ENCODE measurements at regions not wholly inside any gene's neighbourhood (a gene's known extent, or its start where the extent isn't known, plus 50 kb on each side); places are given as distances from the start of the nearest gene placed in this dataset.

DNA sequence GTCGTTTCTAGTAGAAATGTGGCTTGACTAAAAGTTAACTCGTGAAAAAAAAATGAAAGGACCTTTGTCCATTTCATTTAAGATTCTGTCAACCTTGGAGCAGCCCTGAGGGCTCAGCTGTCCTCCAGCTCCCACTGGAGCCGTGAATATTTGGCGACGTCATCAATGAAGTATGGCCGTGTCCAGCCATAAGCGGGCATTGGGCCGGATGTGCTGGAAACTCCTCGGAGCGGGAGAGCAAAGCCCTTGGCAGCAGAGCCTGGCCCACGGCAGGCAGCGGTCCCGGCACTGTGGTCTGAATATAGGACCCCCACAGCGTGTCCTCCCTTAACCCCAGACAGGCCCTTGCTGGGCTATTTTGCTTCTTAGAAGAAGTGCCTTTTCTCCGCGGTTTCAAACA lies 50.0 kb downstream of the JAKMIP3 start:
- H3K4me3 ChIP-seq (ENCODE audit: low read depth, low read length), result no peak overlapping the region
- TF ChIP-seq, protein P1, sequence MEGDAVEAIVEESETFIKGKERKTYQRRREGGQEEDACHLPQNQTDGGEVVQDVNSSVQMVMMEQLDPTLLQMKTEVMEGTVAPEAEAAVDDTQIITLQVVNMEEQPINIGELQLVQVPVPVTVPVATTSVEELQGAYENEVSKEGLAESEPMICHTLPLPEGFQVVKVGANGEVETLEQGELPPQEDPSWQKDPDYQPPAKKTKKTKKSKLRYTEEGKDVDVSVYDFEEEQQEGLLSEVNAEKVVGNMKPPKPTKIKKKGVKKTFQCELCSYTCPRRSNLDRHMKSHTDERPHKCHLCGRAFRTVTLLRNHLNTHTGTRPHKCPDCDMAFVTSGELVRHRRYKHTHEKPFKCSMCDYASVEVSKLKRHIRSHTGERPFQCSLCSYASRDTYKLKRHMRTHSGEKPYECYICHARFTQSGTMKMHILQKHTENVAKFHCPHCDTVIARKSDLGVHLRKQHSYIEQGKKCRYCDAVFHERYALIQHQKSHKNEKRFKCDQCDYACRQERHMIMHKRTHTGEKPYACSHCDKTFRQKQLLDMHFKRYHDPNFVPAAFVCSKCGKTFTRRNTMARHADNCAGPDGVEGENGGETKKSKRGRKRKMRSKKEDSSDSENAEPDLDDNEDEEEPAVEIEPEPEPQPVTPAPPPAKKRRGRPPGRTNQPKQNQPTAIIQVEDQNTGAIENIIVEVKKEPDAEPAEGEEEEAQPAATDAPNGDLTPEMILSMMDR (IDR thresholded peaks at IDR 0.05; ENCODE audit: insufficient read depth, low read depth, low read length), result no peak
- DNase-seq (ENCODE audit: low read depth), result peak; percentile 9

DNA sequence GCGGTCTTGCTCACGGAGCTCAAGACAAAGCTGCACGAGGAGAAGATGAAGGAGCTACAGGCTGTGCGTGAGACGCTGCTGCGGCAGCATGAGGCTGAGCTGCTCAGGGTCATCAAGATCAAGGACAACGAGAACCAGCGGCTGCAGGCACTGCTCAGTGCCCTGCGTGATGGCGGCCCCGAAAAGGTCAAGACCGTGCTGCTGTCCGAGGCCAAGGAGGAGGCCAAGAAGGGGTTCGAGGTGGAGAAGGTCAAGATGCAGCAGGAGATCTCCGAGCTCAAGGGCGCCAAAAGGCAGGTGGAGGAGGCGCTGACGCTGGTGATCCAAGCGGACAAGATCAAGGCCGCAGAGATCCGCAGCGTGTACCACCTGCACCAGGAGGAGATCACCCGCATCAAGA lies 51.4 kb downstream of the JAKMIP3 start:
- H3K4me3 ChIP-seq (ENCODE audit: low read depth, low read length), result no peak overlapping the region

DNA sequence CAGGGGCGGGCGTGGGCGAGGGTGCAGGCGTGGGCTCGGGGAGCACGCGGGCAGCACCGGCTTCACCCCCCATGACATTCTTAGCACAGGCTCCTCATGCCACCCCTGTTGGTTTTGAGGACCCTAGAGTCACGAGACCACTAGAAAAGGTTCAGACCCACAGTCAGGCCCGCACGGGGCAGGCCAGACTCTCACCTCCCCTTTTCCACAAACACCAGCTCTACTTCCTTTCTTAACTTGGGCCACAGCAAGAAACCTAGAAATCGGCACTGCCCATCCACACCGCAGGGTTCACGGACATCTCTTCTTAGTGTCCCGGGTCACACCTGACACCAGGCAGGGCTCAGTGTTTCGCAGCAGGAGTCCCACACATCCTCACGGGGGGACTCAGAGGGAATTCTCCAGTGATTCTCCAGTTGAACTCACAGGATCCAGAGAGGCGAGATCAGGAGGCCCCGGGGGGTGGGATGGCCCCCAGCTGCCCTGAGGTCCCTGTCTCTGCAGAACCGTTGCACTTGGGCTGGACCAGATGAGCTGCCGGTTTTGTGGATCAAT lies 52.0 kb downstream of the JAKMIP3 start:
- TF ChIP-seq, protein P1 (IDR thresholded peaks at IDR 0.05; ENCODE audit: insufficient read depth, low read depth, low read length), result no peak
- H3K4me3 ChIP-seq (ENCODE audit: low read depth, low read length), result no peak overlapping the region
- no peak for DNase-seq (ENCODE audit: low read depth)

More for the DNA sequence above, 51.4 kb downstream of the JAKMIP3 start:
- TF ChIP-seq, protein P1 (IDR thresholded peaks at IDR 0.05; ENCODE audit: insufficient read depth, low read depth, low read length), result no peak
- DNase-seq (ENCODE audit: low read depth), result no peak

DNA sequence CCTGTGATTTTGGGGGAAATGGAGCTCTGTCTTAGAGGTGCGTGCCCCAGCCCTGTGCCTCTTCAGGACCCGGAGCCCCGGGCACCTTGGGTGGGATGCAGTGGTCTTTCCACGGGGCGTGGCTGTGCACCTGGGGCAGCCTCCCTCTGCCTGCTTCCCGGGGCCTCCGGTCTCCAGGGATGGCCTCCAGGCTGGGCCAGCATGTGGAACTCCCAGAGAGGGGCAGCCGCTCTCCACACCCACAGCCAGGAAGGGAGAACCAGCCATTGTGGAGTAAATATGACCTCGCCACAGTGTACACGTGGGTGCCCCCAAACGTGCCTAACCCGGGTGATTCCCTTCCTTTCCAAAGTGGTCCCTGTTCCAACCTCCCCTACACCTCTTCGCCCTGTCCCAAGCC lies 52.6 kb downstream of the JAKMIP3 start:
- TF ChIP-seq, protein P1 (IDR thresholded peaks at IDR 0.05; ENCODE audit: insufficient read depth, low read depth, low read length), result no peak
- H3K4me3 ChIP-seq (ENCODE audit: low read depth, low read length), result no peak overlapping the region
- no peak for DNase-seq (ENCODE audit: low read depth)

DNA sequence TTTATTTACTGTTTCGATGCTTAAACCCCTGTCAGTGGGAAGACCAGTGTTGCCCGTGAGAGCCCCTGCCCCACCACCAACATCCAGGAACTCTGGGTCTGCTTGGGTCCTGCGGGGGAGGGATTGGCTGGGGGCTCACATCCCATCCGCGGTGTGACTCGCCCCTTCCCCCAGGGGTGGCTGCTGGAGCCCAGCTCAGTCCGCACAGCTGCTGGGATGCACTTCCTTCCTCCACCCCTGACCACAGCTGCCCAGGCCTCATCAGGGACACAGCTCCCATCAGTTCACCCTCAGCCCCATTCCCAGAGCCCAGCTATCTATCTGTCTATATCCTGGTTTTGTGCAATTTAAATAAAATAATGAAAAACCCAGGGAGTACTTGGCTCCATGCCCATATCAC lies 54.5 kb downstream of the JAKMIP3 start:
- TF ChIP-seq, protein P1 (IDR thresholded peaks at IDR 0.05; ENCODE audit: insufficient read depth, low read depth, low read length), result no peak
- no peak overlapping the region for H3K4me3 ChIP-seq (ENCODE audit: low read depth, low read length)
- DNase-seq (ENCODE audit: low read depth), result no peak

DNA sequence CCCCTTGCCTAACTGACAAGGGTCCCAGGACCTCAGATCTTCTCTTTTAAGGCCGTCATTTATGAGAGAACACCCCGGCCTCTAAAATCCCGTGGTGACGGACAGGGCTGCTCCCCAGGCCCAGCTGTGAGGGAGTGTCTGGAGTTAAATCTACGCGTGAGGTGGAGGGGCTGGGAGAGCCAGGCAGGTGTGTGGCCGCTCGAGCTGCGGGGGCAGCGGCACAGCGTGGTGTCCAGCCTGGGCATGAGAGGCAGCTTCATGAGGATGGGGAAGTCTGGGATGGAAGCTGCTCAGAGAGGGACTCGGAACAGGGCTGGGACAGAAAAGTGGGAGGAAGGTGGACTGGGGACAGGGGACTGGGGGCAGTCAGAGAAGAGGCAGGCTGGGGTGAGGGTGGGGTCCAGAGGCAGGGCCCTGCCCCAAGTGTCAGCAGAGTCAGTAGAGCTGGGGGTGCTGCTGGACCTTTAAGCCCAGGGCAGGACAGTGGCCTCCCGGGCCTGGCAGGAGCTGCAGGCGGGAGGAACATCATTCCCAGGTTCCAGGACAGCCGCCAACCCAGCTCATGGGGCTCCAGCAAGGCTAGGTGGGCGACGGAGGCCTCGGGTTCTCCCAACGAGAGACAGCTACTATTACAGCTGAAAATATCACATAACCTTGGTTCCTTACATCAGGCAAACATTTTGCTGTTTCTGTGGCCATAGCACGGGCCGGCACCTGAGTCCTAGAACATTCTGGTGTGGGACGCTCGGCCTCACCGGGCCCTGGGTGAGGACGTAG lies 55.2 kb downstream of the JAKMIP3 start:
- no peak overlapping the region for H3K4me3 ChIP-seq (ENCODE audit: low read depth, low read length)
- TF ChIP-seq, protein P1 (IDR thresholded peaks at IDR 0.05; ENCODE audit: insufficient read depth, low read depth, low read length), result no peak
- no peak for DNase-seq (ENCODE audit: low read depth)
